BJ (cell line): ENCODE measurements at regions not wholly inside any gene's neighbourhood (a gene's known extent, or its start where the extent isn't known, plus 50 kb on each side); places are given as distances from the start of the nearest gene placed in this dataset.

ENCODE experiments used
- CTCF ChIA-PET: fragments of 350-600 bp; formaldehyde crosslinking; extraction: SDS; loops from one replicate; lab custom pipeline; 2021; ENCODE audit warnings: antibody characterized with exemption, inconsistent platforms; lab: Yijun Ruan, JAX
- POLR2A ChIA-PET: fragments of 300-600 bp; sonication (Branson Sonifier 250); formaldehyde crosslinking; extraction: SDS; loops from one replicate; lab custom pipeline; 2021; ENCODE audit warnings: antibody characterized with exemption; lab: Charles Lee
- DNase-seq: peaks from one replicate; pipeline ENCODE4 v3.0.0-alpha.2; 2011; ENCODE audit warnings: low read depth
- H3K27me3 ChIP-seq: 2 replicates; pipeline ENCODE4 v1.6.0; 2011; ENCODE audit warnings: low read length; ENCODE audit not compliant: control insufficient read depth, insufficient read depth
- H3K36me3 ChIP-seq: 2 replicates; pipeline ENCODE4 v1.5.1; 2011; ENCODE audit warnings: low read length; ENCODE audit not compliant: control insufficient read depth, insufficient read depth
- H3K4me3 ChIP-seq: 2 replicates; pipeline ENCODE4 v1.5.1; 2011; ENCODE audit warnings: low read depth, mild to moderate bottlenecking, control low read depth, low read length
- CTCF ChIP-seq: IDR thresholded peaks from 2 replicates; pipeline ENCODE4 v1.5.1; 2011; ENCODE audit warnings: low read depth, mild to moderate bottlenecking, control low read depth, inconsistent platforms, low read length, moderate library complexity; ENCODE audit not compliant: insufficient read depth

GRCh38 chr10:36114141-36114540, 472.0 kb upstream of the FZD8 start:
- ChIA-PET CTCF (no interaction called here), POLR2A (no interaction called here)
- Histone ChIP-seq H3K36me3 (no peaks in the 10 kb centered on the region), H3K4me3 (no peak overlapping the region), H3K27me3 (no peaks in the 10 kb centered on the region)
- DNase-seq, result no peak
- TF ChIP-seq CTCF, result no peak

- no peak for DNase-seq
- no peaks in the 10 kb centered on the region for H3K27me3 ChIP-seq
- H3K4me3 ChIP-seq, result no peak overlapping the region
- H3K36me3 ChIP-seq, result no peaks in the 10 kb centered on the region
- POLR2A ChIA-PET, result no interaction called here
- no peak for TF ChIP-seq CTCF
- CTCF ChIA-PET, result no interaction called here
Observed at GRCh38 chr10:36111676-36112075, 469.6 kb upstream of the FZD8 start.

GRCh38 chr10:36110097-36110496, 468.0 kb upstream of the FZD8 start:
- no peaks in the 10 kb centered on the region for H3K36me3 ChIP-seq
- TF ChIP-seq CTCF, result no peak
- ChIA-PET CTCF (interaction anchor here (0.8 kb wide), 1 partner anchor 45 kb away, joined by 3 read pairs; no protein-coding TSS in a partner anchor), POLR2A (no interaction called here)
- DNase-seq, result no peak
- no peaks in the 10 kb centered on the region for H3K27me3 ChIP-seq
- no peak overlapping the region for H3K4me3 ChIP-seq

- POLR2A ChIA-PET, result no interaction called here
- CTCF ChIA-PET, result interaction anchor here (0.8 kb wide), 1 partner anchor 45 kb away, joined by 3 read pairs; no protein-coding TSS in a partner anchor
Observed at GRCh38 chr10:36109399-36110023, 467.4 kb upstream of the FZD8 start.

GRCh38 chr10:36097696-36098095, 455.6 kb upstream of the FZD8 start:
- no peak for DNase-seq
- TF ChIP-seq CTCF, result no peak
- Histone ChIP-seq H3K36me3 (no peaks in the 10 kb centered on the region), H3K4me3 (no peak overlapping the region), H3K27me3 (no peaks in the 10 kb centered on the region)
- ChIA-PET CTCF (interaction anchor here (0.7 kb wide), 1 partner anchor 219 kb away, joined by 4 read pairs; no protein-coding TSS in a partner anchor), POLR2A (no interaction called here)

More at GRCh38 chr10:36109399-36110023, 467.4 kb upstream of the FZD8 start:
- no peaks in the 10 kb centered on the region for H3K27me3 ChIP-seq
- no peak for DNase-seq
- no peak overlapping the region for H3K4me3 ChIP-seq
- no peaks in the 10 kb centered on the region for H3K36me3 ChIP-seq
- no peak for TF ChIP-seq CTCF
